ENCODE measurements at regions not wholly inside any gene's neighbourhood (a gene's known extent, or its start where the extent isn't known, plus 50 kb on each side); places are given as distances from the start of the nearest gene placed in this dataset.
A peak's percentile ranks its signal among the peaks of the same experiment; 100 is the strongest.

- no peak for DNase-seq
Measured at GRCh38 chr15:73803806-73804205, 50.7 kb upstream of the INSYN1 start.

GRCh38 chr15:73805504-73806089 is 52.4 kb upstream of the INSYN1 start:
- DNase-seq: no peak

- no peak for DNase-seq
Measured at GRCh38 chr15:73806698-73807483, 53.7 kb upstream of the INSYN1 start.

GRCh38 chr15:73807865-73808264 is 54.7 kb upstream of the INSYN1 start:
- DNase-seq: no peak

GRCh38 chr15:73809728-73810501 is 56.8 kb upstream of the INSYN1 start:
- no peak for DNase-seq

- DNase-seq: peak; percentile 95
Measured at GRCh38 chr15:73812806-73813465, 59.8 kb upstream of the INSYN1 start.

- DNase-seq: no peak
Measured at GRCh38 chr15:73813589-73813988, 59.8 kb upstream of the TBC1D21 start.

- DNase-seq: peak; percentile 75
Measured at GRCh38 chr15:73818308-73818985, 54.9 kb upstream of the TBC1D21 start.

GRCh38 chr15:73821181-73821580 is 52.2 kb upstream of the TBC1D21 start:
- no peak for DNase-seq

- DNase-seq: no peak
Measured at GRCh38 chr15:73822998-73823397, 50.4 kb upstream of the TBC1D21 start.
